IMR-90 (cell line): ENCODE measurements at regions not wholly inside any gene's neighbourhood (a gene's known extent, or its start where the extent isn't known, plus 50 kb on each side); places are given as distances from the start of the nearest gene placed in this dataset.

Experiments used
- BHLHE40 ChIP-seq: fragments of 150-350 bp; IDR thresholded peaks from 2 replicates; pipeline ENCODE4 v1.6.1; 2016; ENCODE audit warnings: mild to moderate bottlenecking, low read depth, low read length
- CEBPB ChIP-seq: IDR thresholded peaks from 2 replicates; pipeline ENCODE4 v1.6.1; 2012; ENCODE audit warnings: low read depth, low read length, improper control_type of control experiment
- ELK1 ChIP-seq: fragments of 150-350 bp; IDR thresholded peaks from 2 replicates; pipeline ENCODE4 v1.6.1; 2016; ENCODE audit warnings: low read depth, mild to moderate bottlenecking, low read length, moderate library complexity, borderline replicate concordance
- MAFK ChIP-seq: IDR thresholded peaks from 2 replicates; pipeline ENCODE4 v1.6.1; 2012; ENCODE audit warnings: low read depth, low read length, improper control_type of control experiment
- MAZ ChIP-seq: IDR thresholded peaks from 2 replicates; pipeline ENCODE4 v1.6.1; 2012; ENCODE audit warnings: low read depth, mild to moderate bottlenecking, low read length, improper control_type of control experiment, moderate library complexity, borderline replicate concordance
- POLR2A ChIP-seq: IDR thresholded peaks from 2 replicates; pipeline ENCODE4 v1.6.1; 2012; ENCODE audit warnings: mild to moderate bottlenecking, low read depth, low read length
- RAD21 ChIP-seq: IDR thresholded peaks from 2 replicates; pipeline ENCODE4 v1.6.1; 2012; ENCODE audit warnings: low read length, improper control_type of control experiment
- RCOR1 ChIP-seq: IDR thresholded peaks from 2 replicates; pipeline ENCODE4 v1.6.1; 2012; ENCODE audit warnings: mild to moderate bottlenecking, low read length, improper control_type of control experiment; ENCODE audit not compliant: insufficient replicate concordance
- RFX5 ChIP-seq: IDR thresholded peaks from 2 replicates; pipeline ENCODE4 v1.8.0; 2012; ENCODE audit warnings: low read depth, mild to moderate bottlenecking, low read length, moderate library complexity
- TF ChIP-seq, protein P1 (sequence below): conservative IDR thresholded peaks from 2 replicates; pipeline ENCODE4 v1.5.1; 2012; ENCODE audit warnings: mild to moderate bottlenecking, low read depth, low read length, improper control_type of control experiment
- TF ChIP-seq, protein P2 (sequence below): fragments of 150-350 bp; IDR thresholded peaks from 2 replicates; pipeline ENCODE4 v1.6.1; 2017; ENCODE audit warnings: mild to moderate bottlenecking, antibody characterized with exemption, low read length, low read depth

DNA sequence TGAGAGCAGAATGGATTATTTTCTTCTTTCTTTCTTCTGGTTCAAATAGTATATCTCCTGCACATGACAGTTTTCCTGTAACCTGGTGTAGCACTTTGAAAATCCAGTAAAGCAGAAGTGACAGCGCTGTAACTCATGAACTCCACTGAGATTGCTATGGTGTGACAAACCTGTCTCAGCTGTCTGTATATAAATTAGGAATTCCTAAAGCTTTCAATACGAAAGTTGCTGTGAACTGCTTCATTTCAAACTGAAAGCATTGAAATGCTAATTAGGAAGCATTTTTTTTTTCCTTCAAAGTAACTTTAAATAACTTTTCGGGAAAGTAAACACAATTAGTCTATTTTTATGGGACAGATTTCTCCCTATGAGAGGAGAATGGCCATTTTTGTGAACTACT, 646.9 kb upstream of the ZP4 start:
- TF ChIP-seq POLR2A: no peak
- TF ChIP-seq RCOR1: no peak
- TF ChIP-seq, protein P1, sequence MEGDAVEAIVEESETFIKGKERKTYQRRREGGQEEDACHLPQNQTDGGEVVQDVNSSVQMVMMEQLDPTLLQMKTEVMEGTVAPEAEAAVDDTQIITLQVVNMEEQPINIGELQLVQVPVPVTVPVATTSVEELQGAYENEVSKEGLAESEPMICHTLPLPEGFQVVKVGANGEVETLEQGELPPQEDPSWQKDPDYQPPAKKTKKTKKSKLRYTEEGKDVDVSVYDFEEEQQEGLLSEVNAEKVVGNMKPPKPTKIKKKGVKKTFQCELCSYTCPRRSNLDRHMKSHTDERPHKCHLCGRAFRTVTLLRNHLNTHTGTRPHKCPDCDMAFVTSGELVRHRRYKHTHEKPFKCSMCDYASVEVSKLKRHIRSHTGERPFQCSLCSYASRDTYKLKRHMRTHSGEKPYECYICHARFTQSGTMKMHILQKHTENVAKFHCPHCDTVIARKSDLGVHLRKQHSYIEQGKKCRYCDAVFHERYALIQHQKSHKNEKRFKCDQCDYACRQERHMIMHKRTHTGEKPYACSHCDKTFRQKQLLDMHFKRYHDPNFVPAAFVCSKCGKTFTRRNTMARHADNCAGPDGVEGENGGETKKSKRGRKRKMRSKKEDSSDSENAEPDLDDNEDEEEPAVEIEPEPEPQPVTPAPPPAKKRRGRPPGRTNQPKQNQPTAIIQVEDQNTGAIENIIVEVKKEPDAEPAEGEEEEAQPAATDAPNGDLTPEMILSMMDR: no peak
- TF ChIP-seq CEBPB: no peak
- TF ChIP-seq, protein P2, sequence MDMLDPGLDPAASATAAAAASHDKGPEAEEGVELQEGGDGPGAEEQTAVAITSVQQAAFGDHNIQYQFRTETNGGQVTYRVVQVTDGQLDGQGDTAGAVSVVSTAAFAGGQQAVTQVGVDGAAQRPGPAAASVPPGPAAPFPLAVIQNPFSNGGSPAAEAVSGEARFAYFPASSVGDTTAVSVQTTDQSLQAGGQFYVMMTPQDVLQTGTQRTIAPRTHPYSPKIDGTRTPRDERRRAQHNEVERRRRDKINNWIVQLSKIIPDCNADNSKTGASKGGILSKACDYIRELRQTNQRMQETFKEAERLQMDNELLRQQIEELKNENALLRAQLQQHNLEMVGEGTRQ: no peak
- no peak for TF ChIP-seq BHLHE40
- no peak for TF ChIP-seq RFX5
- TF ChIP-seq ELK1: no peak
- TF ChIP-seq MAFK: no peak
- no peak for TF ChIP-seq MAZ
- no peak for TF ChIP-seq RAD21
